MG63 (cell line): ENCODE measurements at regions not wholly inside any gene's neighbourhood (a gene's known extent, or its start where the extent isn't known, plus 50 kb on each side); places are given as distances from the start of the nearest gene placed in this dataset.

ENCODE experiments used
- DNase-seq: peaks from one replicate; pipeline ENCODE4 v3.0.0-alpha.2; 2020
- H3K27me3 ChIP-seq: fragments of 250-450 bp; sonication (Bioruptor Pico); 2 replicates; pipeline ENCODE4 v1.5.1; 2020; ENCODE audit warnings: mild to moderate bottlenecking, moderate library complexity
- H3K36me3 ChIP-seq: fragments of 250-450 bp; sonication (Bioruptor Pico); 2 replicates; pipeline ENCODE4 v1.5.1; 2020; ENCODE audit warnings: mild to moderate bottlenecking, moderate library complexity
- H3K4me3 ChIP-seq: fragments of 250-450 bp; sonication (Bioruptor Pico); 2 replicates; pipeline ENCODE4 v1.5.1; 2020; ENCODE audit warnings: mild to moderate bottlenecking, moderate library complexity
- H3K9me3 ChIP-seq: fragments of 250-450 bp; sonication (Bioruptor Pico); 2 replicates; pipeline ENCODE4 v1.5.1; 2020; ENCODE audit warnings: mild to moderate bottlenecking, moderate library complexity

DNA sequence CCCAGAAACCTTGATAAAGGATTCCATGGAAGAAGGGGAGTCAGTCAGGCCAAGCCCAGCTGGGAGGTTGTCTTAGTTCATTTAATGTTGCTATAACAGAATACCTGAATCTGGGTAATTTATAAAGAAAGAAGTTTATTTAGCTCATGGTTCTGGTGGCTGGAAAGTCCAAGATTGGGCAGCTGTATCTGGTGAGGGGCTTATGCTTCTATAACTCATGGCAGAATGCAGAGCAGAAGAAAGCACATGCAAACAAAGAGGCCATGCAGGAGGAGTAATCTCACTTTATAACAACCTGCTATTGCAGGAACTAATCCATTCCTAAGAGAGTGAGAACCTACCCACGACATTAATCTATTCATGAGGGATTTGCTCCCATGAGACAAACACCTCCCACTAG, 54.2 kb upstream of the ANKRD1 start:
- no peak overlapping the region for H3K4me3 ChIP-seq
- no peak for DNase-seq
- no peaks in the 10 kb centered on the region for H3K36me3 ChIP-seq
- no peaks in the 10 kb centered on the region for H3K9me3 ChIP-seq
- H3K27me3 ChIP-seq = no peaks in the 10 kb centered on the region

DNA sequence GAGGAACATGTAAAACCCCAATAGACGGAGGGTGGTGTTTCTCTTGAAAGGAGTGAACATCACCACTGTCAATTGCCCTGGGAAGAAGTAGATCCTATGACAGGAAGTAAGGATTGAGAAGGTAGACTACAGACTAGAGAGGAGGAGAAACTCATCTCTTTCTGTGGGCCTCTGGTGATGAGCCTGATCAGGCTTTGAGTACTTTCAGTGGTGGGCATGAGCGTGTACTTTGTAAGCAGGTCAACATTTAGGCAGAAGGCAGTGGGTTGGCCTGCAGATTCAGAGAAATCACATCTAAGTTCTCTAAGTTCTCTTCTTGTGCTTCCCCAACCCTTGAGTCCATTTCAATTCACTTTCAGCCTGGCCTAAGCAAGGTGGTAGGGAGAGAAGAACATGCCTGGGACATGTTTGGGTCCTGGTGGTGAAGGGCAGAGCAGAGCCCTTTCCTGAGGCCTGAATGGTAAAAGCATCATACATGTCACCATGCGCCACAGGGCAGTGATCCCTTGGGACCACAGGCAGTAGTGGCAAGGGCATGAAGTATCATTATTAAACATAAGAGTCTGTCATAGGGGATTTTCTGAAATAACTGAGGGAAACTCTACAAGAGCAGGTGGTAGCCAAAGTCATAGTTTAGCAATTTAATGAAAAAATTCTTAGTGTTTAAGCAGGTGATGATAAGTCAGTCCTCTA, 56.4 kb upstream of the ANKRD1 start:
- H3K9me3 ChIP-seq = no peaks in the 10 kb centered on the region
- no peaks in the 10 kb centered on the region for H3K36me3 ChIP-seq
- DNase-seq = no peak
- H3K27me3 ChIP-seq = no peaks in the 10 kb centered on the region
- H3K4me3 ChIP-seq = no peak overlapping the region

DNA sequence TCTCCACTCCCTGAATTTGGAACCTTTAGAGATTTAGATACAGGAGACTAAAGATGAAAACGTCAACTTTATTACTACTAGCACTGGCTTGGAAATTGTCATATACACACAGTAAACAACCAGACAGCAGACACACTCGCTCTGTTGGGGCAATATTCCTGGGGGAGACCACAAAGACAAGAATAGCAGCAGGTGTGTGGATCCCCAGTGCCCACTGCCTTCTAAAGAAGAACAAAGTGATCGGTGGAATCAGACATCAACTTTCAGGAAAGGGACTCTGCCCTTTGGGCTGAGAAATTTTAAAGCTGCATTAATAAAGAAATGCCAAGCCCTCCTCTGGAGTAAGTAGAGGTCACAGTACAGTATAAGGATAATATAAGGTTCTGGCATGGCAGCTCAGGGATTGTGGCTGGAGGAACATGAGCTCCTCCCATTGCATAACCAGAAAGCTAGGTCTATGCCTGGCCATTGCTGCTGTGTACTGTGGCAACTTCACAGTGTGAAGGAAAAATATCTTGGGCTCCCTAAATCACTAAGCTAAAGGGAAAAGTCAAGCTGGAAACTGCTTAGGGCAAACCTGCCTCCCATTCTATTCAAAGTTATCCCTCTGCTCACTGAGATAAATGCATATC, 57.1 kb upstream of the ANKRD1 start:
- H3K27me3 ChIP-seq = no peaks in the 10 kb centered on the region
- H3K36me3 ChIP-seq = no peaks in the 10 kb centered on the region
- H3K9me3 ChIP-seq = no peaks in the 10 kb centered on the region
- no peak for DNase-seq
- H3K4me3 ChIP-seq = no peak overlapping the region

DNA sequence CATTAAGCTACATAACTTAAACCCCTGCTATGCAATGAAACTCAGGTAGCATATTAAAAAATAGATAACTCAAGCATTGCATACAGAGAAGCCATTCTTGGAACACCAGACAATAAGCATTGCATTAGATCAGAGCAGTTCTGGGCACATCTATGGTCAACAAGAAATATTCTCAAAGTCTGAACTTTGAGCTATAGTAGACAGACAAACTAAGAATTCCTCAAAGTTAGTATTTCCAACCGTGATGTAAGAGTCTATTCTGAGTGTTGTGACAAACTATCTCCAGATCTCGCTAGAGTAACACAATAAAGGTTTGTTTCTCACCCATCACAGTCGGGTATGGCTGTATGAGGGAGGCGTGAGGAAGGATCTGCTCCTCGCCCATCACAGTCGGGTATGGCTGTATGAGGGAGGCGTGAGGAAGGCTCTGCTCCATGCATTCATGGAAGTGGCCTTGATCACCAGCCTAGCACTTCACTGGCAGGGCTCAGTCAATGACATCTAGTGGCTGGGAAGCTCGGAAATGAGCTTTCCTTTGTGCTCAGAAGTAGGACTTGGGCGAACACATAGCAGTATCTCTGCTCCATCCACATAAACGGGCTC, 61.6 kb upstream of the ANKRD1 start:
- no peaks in the 10 kb centered on the region for H3K36me3 ChIP-seq
- H3K4me3 ChIP-seq = no peak overlapping the region
- no peak for DNase-seq
- H3K27me3 ChIP-seq = no peaks in the 10 kb centered on the region
- no peaks in the 10 kb centered on the region for H3K9me3 ChIP-seq

DNA sequence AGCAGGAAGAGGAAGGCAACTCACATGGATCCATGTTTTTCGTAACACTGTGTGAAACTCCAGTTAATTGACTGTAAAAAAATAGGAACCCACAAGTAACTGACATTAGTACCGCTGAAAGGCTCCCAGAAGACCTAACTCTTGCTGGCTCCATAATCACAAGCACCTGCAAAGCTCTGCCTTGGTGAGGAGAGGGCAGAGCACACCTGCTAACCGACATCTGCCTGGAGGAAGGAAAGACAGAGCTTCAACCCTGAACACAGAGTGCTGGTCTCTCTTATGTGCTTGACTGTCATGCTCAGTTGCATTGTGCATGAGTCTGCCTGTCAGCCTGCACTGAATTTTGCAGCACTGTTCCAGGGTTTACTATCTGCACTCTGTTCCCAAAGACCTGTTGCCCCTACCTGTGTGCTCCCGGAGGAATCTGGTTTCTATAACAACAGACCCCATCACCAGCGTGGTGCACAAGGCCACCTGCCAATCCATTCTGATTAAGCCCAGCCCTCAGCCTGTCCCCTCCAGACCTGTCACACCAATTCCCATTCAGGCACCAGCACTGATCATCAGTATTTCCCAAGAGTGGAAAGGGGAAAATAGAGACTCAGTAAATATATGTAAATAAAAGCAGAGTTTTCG, 63.1 kb upstream of the ANKRD1 start:
- Histone ChIP-seq H3K36me3 (no peaks in the 10 kb centered on the region), H3K27me3 (no peaks in the 10 kb centered on the region), H3K4me3 (no peak overlapping the region), H3K9me3 (no peaks in the 10 kb centered on the region)
- DNase-seq = no peak

DNA sequence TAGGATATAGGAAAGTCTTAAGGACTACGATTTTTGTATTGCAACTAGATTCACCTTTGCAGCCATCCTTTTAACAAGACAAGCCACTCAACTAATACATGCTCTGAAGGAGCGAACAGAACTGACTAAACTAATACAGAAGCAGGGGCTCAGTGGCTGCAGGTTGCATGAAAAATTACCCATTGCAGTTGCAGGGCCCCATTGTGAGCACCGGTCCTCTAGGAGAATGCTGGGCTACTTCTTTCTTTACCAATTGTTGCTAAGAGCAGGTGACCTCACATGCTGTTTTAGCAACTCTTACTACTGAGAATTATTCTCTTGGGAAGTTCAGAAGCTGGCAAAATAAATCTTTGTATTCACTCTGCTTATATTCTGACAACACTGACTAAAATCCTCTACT, 64.0 kb upstream of the ANKRD1 start:
- DNase-seq = no peak
- Histone ChIP-seq H3K27me3 (no peaks in the 10 kb centered on the region), H3K36me3 (no peaks in the 10 kb centered on the region), H3K4me3 (no peak overlapping the region), H3K9me3 (no peaks in the 10 kb centered on the region)

DNA sequence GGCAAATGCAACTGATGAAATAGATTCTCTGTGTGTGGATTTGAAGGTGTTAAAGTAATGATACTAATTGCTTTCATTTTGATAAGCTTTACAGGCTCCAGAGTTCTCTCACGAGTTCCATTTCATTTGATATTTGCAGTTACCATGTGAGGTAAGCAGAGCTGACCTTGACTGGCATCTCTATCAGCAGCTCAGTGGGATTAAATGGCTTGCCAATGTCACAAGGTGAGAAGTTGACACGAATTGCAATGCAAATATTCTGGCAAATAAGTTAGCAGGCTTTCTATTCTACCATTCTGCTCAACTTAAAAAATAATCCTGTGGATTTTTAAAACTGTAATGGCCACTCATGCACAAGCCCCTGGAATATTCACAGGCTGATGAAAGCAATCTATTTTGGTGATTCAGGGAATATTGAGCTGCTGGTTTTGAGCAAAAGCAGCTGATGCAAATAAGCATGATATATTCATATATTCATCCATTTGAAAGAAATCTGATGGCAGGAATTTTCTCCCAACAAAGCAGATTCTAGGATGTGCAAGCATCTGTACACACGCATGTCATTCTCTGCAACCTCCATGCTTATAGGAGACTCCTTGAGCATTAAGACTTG, 64.5 kb upstream of the ANKRD1 start:
- no peaks in the 10 kb centered on the region for H3K36me3 ChIP-seq
- H3K9me3 ChIP-seq = no peaks in the 10 kb centered on the region
- no peak for DNase-seq
- no peaks in the 10 kb centered on the region for H3K27me3 ChIP-seq
- H3K4me3 ChIP-seq = no peak overlapping the region

DNA sequence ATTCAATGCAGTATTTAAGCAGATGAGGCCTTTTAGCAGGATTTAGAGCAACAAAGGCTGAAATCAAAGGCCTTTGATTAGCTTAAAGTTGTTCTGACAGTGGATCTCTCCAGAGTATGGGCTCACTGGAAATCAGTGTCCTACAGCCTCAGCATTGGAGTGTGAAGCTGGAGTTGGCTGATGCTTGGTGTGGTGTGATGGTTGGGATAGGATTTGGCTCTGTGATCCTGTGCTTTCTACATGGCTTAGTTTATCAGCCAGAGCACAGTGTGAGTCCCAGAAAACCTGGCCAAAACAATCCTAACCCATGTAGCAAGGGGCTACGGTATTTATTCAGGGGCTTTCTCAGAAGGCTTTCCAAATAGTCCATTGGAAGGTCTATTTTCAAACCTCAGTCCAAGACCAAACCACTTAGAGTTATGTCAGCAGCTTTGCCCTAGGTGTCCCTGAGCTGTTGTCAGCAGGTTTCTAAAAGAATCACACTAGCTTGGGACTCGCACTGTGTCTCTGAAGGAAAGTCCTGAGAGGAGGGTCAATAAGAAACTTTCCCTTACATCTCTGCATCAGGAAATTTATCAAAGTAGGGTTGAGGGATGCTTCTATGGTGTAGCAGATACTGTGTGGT, 65.4 kb upstream of the ANKRD1 start:
- Histone ChIP-seq H3K36me3 (no peaks in the 10 kb centered on the region), H3K27me3 (no peaks in the 10 kb centered on the region), H3K9me3 (no peaks in the 10 kb centered on the region), H3K4me3 (no peak overlapping the region)
- no peak for DNase-seq

DNA sequence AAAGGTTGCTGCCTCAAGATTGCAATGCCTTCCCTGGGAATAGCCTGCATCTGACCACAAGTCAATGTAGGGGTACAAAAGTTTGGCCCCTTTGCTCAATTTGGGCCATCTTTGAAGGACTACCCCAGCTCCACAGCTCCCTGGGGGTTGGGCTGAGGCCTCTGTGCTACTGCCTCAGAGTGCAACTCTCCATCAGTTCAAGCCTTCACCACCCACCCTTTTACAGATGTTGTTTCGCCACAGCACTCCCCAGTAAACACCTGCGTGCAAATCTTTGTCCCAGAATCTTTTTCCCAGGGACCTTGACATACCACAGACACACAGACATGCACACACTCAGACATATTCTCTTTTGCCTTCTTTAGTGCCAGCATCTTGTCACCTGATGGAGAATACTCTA, 66.0 kb upstream of the ANKRD1 start:
- no peaks in the 10 kb centered on the region for H3K36me3 ChIP-seq
- H3K4me3 ChIP-seq = no peak overlapping the region
- no peaks in the 10 kb centered on the region for H3K27me3 ChIP-seq
- DNase-seq = no peak
- H3K9me3 ChIP-seq = no peaks in the 10 kb centered on the region

DNA sequence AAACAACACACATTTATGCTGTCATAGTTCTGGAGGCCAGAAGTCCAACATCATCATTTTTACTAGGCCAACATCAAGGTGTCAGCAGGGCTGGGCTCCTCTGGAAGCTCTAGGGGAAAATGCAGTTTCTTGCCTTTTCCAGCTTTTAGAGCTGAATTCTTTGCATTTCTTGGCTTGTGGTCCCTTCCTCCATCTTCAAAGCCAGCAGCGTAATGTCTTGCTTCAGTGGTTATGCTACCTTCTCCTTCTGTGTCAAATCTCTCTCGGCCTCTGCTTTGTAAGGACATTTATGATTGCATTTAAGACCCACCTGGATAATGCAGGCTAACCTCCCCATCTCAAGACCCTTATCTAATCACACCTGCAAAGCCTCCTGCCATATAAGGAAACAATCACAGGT, 66.5 kb upstream of the ANKRD1 start:
- Histone ChIP-seq H3K4me3 (no peak overlapping the region), H3K27me3 (no peaks in the 10 kb centered on the region), H3K9me3 (no peaks in the 10 kb centered on the region), H3K36me3 (no peaks in the 10 kb centered on the region)
- no peak for DNase-seq

DNA sequence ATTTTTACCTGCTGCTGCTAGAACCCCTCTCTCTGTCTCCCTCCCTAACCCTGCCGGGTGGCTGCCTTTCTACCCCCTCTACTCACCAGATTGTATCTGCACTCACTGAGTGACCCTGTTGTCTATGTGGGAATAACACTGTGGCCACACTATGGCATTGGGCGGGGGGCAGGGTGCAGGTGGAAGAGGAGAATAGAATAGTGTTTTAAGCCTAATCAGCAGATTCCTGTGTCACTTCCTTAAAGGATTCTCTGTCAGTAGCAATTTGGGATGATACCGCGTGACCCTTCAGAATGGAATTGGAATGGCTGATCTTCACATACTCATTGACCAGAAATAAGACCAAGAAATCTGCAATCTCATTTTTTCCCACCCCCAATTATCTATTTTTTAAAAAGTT, 67.1 kb upstream of the ANKRD1 start:
- no peak for DNase-seq
- Histone ChIP-seq H3K36me3 (no peaks in the 10 kb centered on the region), H3K9me3 (no peaks in the 10 kb centered on the region), H3K27me3 (no peaks in the 10 kb centered on the region), H3K4me3 (no peak overlapping the region)

DNA sequence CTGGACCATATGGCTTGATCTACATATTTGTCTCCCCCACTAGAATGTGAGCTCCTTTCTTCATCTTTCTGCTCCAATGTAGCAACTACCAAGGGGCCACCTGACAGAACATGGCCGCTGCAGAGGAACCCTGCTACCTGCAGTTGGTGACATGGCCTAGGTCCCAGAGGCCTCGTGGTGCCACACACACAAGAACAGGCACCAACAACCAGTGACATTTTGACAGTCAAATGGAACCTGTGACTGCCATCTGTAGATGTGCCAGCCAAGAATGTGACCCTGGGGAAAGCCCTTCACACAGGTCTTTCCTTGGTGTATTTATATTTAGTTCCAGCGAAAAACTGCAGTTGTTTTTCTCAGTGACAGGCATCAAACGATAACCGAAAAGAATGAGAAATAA, 67.9 kb upstream of the ANKRD1 start:
- DNase-seq = no peak
- no peak overlapping the region for H3K4me3 ChIP-seq
- no peaks in the 10 kb centered on the region for H3K36me3 ChIP-seq
- no peaks in the 10 kb centered on the region for H3K9me3 ChIP-seq
- no peaks in the 10 kb centered on the region for H3K27me3 ChIP-seq

DNA sequence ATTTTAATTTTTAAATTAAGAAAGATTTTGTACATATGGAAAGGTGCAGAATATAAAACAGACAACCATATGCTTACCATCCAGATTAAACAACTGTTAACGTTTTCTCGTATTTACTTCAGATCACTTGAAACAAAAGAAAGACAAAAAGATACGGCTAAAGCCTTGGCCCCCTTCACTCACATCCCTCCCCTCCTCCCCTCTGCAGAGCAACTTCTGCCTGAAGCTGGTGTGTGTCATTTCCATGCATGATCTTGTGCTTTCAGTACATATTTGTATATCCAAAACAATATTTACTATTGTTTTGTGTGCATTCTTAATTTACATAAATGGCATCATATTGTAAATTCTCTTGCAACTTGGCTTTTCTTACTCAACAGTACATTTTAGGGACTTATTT, 68.5 kb upstream of the ANKRD1 start:
- no peaks in the 10 kb centered on the region for H3K9me3 ChIP-seq
- no peaks in the 10 kb centered on the region for H3K36me3 ChIP-seq
- H3K27me3 ChIP-seq = no peaks in the 10 kb centered on the region; the same call in 1 of the 2 replicates
- no peak for DNase-seq
- no peak overlapping the region for H3K4me3 ChIP-seq

DNA sequence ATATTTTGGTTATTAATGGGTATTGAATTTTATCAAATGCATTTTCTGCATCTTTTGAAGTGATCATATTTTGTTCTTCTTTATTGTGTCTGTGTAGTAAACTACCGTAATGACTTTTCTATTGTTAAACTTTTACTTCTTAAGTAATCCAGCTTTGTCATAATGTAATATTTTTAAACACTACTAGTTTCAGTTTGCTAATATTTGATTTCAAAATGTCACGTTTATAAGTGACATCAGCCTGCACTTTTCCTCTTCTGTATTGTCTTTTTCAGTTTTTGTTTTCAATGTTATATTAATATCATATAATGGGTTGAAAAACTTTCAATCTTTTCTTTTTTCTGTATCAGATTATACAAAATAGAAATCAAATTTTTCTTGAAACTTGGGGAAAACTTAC, 71.6 kb upstream of the ANKRD1 start:
- Histone ChIP-seq H3K4me3 (no peak overlapping the region), H3K36me3 (no peaks in the 10 kb centered on the region), H3K9me3 (no peaks in the 10 kb centered on the region), H3K27me3 (no peaks in the 10 kb centered on the region; the same call in 1 of the 2 replicates)
- DNase-seq = no peak

DNA sequence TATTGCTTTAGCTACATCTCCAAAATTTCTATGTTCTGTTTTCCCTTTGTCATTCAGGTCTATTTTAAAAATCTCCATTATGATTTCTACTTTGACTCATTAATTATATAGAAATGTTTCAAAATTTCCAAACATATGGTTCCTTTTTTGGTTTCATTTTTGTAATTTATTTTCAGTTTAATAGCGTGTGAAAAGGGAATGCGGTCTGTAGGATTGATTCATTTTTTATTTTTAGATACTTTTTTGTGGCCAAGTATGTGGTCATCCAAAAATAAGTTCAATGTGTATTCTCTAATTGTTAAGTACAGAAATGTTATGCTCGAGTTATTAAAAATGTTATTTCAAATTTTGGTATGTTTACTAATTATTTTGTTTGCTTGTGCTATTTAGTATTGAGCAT, 72.5 kb upstream of the ANKRD1 start:
- H3K27me3 ChIP-seq = no peaks in the 10 kb centered on the region; the same call in 1 of the 2 replicates
- H3K36me3 ChIP-seq = no peaks in the 10 kb centered on the region
- no peaks in the 10 kb centered on the region for H3K9me3 ChIP-seq
- no peak for DNase-seq
- H3K4me3 ChIP-seq = no peak overlapping the region

DNA sequence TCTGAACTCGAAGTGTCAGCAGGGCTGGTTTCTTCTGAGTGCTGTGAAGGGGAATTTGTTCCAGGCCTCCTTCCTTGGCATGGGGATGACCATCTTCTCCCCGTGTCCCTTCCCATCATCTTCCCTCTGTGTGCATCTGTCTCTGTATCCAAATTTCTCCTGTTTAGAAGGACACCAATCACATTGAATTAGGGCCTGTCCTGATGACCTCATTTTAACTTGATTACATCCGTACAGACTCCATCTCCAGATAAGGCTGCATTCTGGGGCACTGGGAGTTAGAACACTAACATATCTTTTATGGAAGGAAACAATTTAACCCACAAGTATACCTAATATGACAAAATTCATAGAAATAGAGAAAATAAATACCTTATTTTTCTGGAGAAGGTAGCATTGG, 76.8 kb upstream of the ANKRD1 start:
- no peak for DNase-seq

More for the DNA sequence above, 76.8 kb upstream of the ANKRD1 start:
- H3K4me3 ChIP-seq = no peak overlapping the region
- no peaks in the 10 kb centered on the region for H3K36me3 ChIP-seq
- no peaks in the 10 kb centered on the region for H3K9me3 ChIP-seq
- H3K27me3 ChIP-seq = no peaks in the 10 kb centered on the region; the same call in 1 of the 2 replicates
